HCT116 (cell line): ENCODE measurements at regions not wholly inside any gene's neighbourhood (a gene's known extent, or its start where the extent isn't known, plus 50 kb on each side); places are given as distances from the start of the nearest gene placed in this dataset.

Source experiments
- ATAC-seq: fragments of 200-7000 bp; cut with Tn5 transposase; 2 replicates; pipeline ENCODE4 v1.9.1; 2020; ENCODE audit warnings: mild to moderate bottlenecking, moderate library complexity
- BruUV-seq: library from RNA; stranded (reverse); fragments of 400-500 nt; replicated peaks from 2 replicates; lab custom pipeline; 2021; lab: Mats Ljungman, UMichigan
- CTCF ChIA-PET: fragments of 300-600 bp; sonication (Branson Sonifier 250); formaldehyde crosslinking; loops from one replicate; lab custom pipeline; 2021; ENCODE audit warnings: antibody characterized with exemption; lab: Charles Lee
- POLR2A ChIA-PET: fragments of 300-600, 350-600 bp; sonication (Branson Sonifier 250); formaldehyde crosslinking; loops from one replicate; lab custom pipeline; 2021; ENCODE audit warnings: antibody characterized with exemption; lab: Charles Lee
- RAD21 ChIA-PET, 2 experiments: fragments of 300-600 bp; sonication (Branson Sonifier 250); formaldehyde crosslinking; loops; one replicate each; lab custom pipeline; 2023; ENCODE audit warnings: low total read pairs in 2 of 2; ENCODE audit not compliant: uncharacterized antibody in 2 of 2, unreplicated experiment in 2 of 2, low non-redundant PET in 1 of 2; lab: Charles Lee
- DNase-seq: peaks from one replicate; pipeline ENCODE4 v3.0.0-alpha.2; 2010; ENCODE audit warnings: low read depth, low spot score
- H2AFZ ChIP-seq: fragments of 200-600 bp; shearing (Covaris generic), sonication (generic); 2 replicates; pipeline ENCODE4 v1.6.1; 2017; ENCODE audit warnings: low read depth, mixed run types, mixed read lengths, antibody characterized with exemption, low read length; ENCODE audit not compliant: poor library complexity, severe bottlenecking
- H3K27ac ChIP-seq: 2 replicates; pipeline ENCODE4 v1.5.1; 2012; ENCODE audit warnings: low read depth, low read length
- H3K27me3 ChIP-seq: fragments of 200-600 bp; sonication (generic); 2 replicates; pipeline ENCODE4 v1.6.1; 2016; ENCODE audit warnings: mixed run types, low read length, mixed read lengths; ENCODE audit not compliant: insufficient read depth
- H3K36me3 ChIP-seq, 2 experiments: fragments of 200-500 bp in 1 of 2; fragments of 200-600 bp in 1 of 2; sonication (Bioruptor generic) in 1 of 2; sonication (generic) in 1 of 2; 2 replicates each; pipeline versions ENCODE4 v1.5.1 to v1.6.1; 2014 to 2016; ENCODE audit warnings: low read length in 2 of 2, inconsistent platforms in 1 of 2, mixed read lengths in 1 of 2, mixed run types in 1 of 2; ENCODE audit not compliant: insufficient read depth in 2 of 2, control insufficient read depth in 1 of 2
- H3K4me1 ChIP-seq, 2 experiments: fragments of 200-600 bp in 1 of 2; sonication (generic) in 1 of 2; 2 replicates each; pipeline versions ENCODE4 v1.5.1 to v1.6.1; 2012 to 2017; ENCODE audit warnings: low read length in 2 of 2, inconsistent platforms in 1 of 2, mild to moderate bottlenecking in 1 of 2, mixed read lengths in 1 of 2, mixed run types in 1 of 2, moderate library complexity in 1 of 2; ENCODE audit not compliant: insufficient read depth in 2 of 2, control insufficient read depth in 1 of 2
- H3K4me2 ChIP-seq: fragments of 200-600 bp; sonication (generic); 2 replicates; pipeline ENCODE4 v1.6.1; 2017; ENCODE audit warnings: mixed run types, low read length, mixed read lengths
- H3K4me3 ChIP-seq, 2 experiments: fragments of 200-600 bp in 1 of 2; sonication (generic) in 1 of 2; replicated peaks in 1 of 2; 2 replicates each; pipeline ENCODE4 v1.5.1; 2011 to 2016; ENCODE audit warnings: low read length in 2 of 2, control low read depth in 1 of 2, low read depth in 1 of 2, mild to moderate bottlenecking in 1 of 2, mixed read lengths in 1 of 2, mixed run types in 1 of 2
- H3K79me2 ChIP-seq: fragments of 200-600 bp; sonication (generic); 2 replicates; pipeline ENCODE4 v1.6.1; 2017; ENCODE audit warnings: mild to moderate bottlenecking, mixed run types, low read length, moderate library complexity, mixed read lengths; ENCODE audit not compliant: insufficient read depth
- H3K9ac ChIP-seq: fragments of 200-600 bp; sonication (generic); 2 replicates; pipeline ENCODE4 v1.6.1; 2016; ENCODE audit warnings: low read length, mixed read lengths
- H3K9me2 ChIP-seq: fragments of 200-600 bp; sonication (generic), shearing (Covaris generic); 2 replicates; pipeline ENCODE4 v1.6.1; 2017; ENCODE audit warnings: mixed run types, mild to moderate bottlenecking, moderate library complexity; ENCODE audit not compliant: insufficient read depth
- H3K9me3 ChIP-seq, 2 experiments: fragments of 200-500 bp in 1 of 2; fragments of 200-600 bp in 1 of 2; sonication (Bioruptor generic) in 1 of 2; sonication (generic) in 1 of 2; 2 replicates each; pipeline ENCODE4 v1.6.1; 2014 to 2017; ENCODE audit warnings: low read length in 2 of 2, mixed read lengths in 2 of 2, inconsistent platforms in 1 of 2, low read depth in 1 of 2, mild to moderate bottlenecking in 1 of 2, mixed run types in 1 of 2, moderate library complexity in 1 of 2; ENCODE audit not compliant: control insufficient read depth in 1 of 2, insufficient read depth in 1 of 2
- H4K20me1 ChIP-seq: fragments of 200-600 bp; sonication (generic), shearing (Covaris generic); 2 replicates; pipeline ENCODE4 v1.6.1; 2017; ENCODE audit warnings: mixed run types, mild to moderate bottlenecking, moderate library complexity; ENCODE audit not compliant: insufficient read depth
- REST ChIP-seq: IDR thresholded peaks from 2 replicates; pipeline ENCODE4 v1.6.1; 2012; ENCODE audit warnings: low read depth
- SIN3A ChIP-seq: IDR thresholded peaks from 2 replicates; pipeline ENCODE4 v1.6.1; 2012; ENCODE audit warnings: low read depth
- SRF ChIP-seq: IDR thresholded peaks from 2 replicates; pipeline ENCODE4 v1.6.1; 2012; ENCODE audit warnings: low read depth
- ZFX ChIP-seq: fragments of 450-650 bp; IDR thresholded peaks from 2 replicates; pipeline ENCODE4 v1.6.1; 2017
- ZNF274 ChIP-seq: fragments of 200-500 bp; sonication (Bioruptor generic); IDR thresholded peaks from 2 replicates; pipeline ENCODE4 v1.6.1; 2014; ENCODE audit warnings: mild to moderate bottlenecking, low read depth, low read length, inconsistent platforms
- intact Hi-C: fragments of 100-400 bp; cut with micrococcal nuclease; formaldehyde crosslinking; loops from 2 replicates; pipeline ENCODE4 v1.10.0; 2022

- ATAC-seq: no peak
- intact Hi-C loops: no loop called here
Observed at GRCh38 chr19:28665748-28666147, 547.2 kb downstream of the UQCRFS1 start.

More at GRCh38 chr19:28665748-28666147, 547.2 kb downstream of the UQCRFS1 start:
- no peak overlapping the region for H2AFZ ChIP-seq
- DNase-seq: no peak
- no peak overlapping the region for H3K4me2 ChIP-seq
- H3K9ac ChIP-seq: no peak overlapping the region
- CTCF ChIA-PET: no interaction called here
- no peaks in the 10 kb centered on the region for H4K20me1 ChIP-seq
- RAD21 ChIA-PET: no interaction called here
- H3K4me3 ChIP-seq: no peak overlapping the region
- no peaks in the 10 kb centered on the region for H3K36me3 ChIP-seq
- no peaks in the 10 kb centered on the region for H3K79me2 ChIP-seq
- peaks cover 6 to 31% of the 10 kb centered on the region in 2 experiments; a peak in 3 of 4 replicates for H3K9me3 ChIP-seq
- H3K9me2 ChIP-seq: no peaks in the 10 kb centered on the region
- no peak overlapping the region for H3K27ac ChIP-seq
- POLR2A ChIA-PET: no interaction called here
- no TSS peak for BruUV-seq
- no peaks in the 10 kb centered on the region for H3K27me3 ChIP-seq
- H3K4me1 ChIP-seq: no peaks in the 10 kb centered on the region
- TF ChIP-seq SIN3A (no peak), ZFX (no peak), SRF (no peak), ZNF274 (no peak), REST (no peak)
